Choroid plexus epithelial cell (primary cell): ENCODE measurements at regions not wholly inside any gene's neighbourhood (a gene's known extent, or its start where the extent isn't known, plus 50 kb on each side); places are given as distances from the start of the nearest gene placed in this dataset.
"Not testable (repeated sequence)": the region's sequence is repeated elsewhere in the genome, so short reads cannot be mapped to it uniquely, and the experiment has no call there.

Source experiments
- DNase-seq: peaks from one replicate; pipeline ENCODE4 v3.0.0-alpha.2; 2010; ENCODE audit warnings: low read depth
- H3K4me3 ChIP-seq: 2 replicates; pipeline ENCODE4 v1.5.1; 2011; ENCODE audit warnings: low read depth, mild to moderate bottlenecking, control low read depth, low read length, moderate library complexity
- TF ChIP-seq, protein P1 (sequence below): conservative IDR thresholded peaks from 2 replicates; pipeline ENCODE4 v1.5.1; 2011; ENCODE audit warnings: low read depth, mild to moderate bottlenecking, control low read depth, inconsistent platforms, low read length, moderate library complexity

DNA sequence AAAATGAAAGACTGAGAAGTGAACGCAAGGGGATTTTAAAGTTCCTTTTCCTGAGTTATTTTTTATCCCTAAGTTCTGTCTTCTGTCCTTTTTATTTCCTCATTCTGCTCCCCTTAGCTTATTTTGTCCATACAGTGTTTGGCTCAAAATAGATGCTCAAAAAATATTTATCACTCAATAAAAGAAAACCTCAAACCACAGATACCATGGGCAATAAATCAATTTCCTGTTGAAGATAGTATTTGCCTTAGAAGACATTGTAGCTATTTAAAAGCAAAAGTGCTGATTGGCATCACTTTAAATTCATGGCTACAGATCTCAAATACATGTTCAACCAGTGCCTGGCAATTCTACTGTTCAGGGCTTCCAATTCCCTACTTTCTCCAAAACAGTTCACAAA is 316.5 kb upstream of the ADAMTS9 start:
- no peak for DNase-seq
- TF ChIP-seq, protein P1, sequence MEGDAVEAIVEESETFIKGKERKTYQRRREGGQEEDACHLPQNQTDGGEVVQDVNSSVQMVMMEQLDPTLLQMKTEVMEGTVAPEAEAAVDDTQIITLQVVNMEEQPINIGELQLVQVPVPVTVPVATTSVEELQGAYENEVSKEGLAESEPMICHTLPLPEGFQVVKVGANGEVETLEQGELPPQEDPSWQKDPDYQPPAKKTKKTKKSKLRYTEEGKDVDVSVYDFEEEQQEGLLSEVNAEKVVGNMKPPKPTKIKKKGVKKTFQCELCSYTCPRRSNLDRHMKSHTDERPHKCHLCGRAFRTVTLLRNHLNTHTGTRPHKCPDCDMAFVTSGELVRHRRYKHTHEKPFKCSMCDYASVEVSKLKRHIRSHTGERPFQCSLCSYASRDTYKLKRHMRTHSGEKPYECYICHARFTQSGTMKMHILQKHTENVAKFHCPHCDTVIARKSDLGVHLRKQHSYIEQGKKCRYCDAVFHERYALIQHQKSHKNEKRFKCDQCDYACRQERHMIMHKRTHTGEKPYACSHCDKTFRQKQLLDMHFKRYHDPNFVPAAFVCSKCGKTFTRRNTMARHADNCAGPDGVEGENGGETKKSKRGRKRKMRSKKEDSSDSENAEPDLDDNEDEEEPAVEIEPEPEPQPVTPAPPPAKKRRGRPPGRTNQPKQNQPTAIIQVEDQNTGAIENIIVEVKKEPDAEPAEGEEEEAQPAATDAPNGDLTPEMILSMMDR, result no peak
- no peak overlapping the region for H3K4me3 ChIP-seq

DNA sequence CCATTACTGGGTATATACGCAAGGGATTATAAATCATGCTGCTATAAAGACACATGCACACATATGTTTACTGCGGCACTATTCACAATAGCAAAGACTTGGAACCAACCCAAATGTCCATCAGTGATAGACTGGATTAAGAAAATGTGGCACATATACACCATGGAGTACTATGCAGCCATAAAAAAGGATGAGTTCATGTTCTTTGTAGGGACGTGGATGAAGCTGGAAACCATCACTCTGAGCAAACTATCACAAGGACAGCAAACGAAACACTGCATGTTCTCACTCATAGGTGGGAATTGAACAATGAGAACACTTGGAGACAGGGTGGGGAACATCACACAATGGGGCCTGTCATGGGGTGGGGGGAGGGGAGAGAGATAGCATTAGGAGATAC is 313.3 kb upstream of the ADAMTS9 start:
- H3K4me3 ChIP-seq, DNase-seq: not testable (repeated sequence)

DNA sequence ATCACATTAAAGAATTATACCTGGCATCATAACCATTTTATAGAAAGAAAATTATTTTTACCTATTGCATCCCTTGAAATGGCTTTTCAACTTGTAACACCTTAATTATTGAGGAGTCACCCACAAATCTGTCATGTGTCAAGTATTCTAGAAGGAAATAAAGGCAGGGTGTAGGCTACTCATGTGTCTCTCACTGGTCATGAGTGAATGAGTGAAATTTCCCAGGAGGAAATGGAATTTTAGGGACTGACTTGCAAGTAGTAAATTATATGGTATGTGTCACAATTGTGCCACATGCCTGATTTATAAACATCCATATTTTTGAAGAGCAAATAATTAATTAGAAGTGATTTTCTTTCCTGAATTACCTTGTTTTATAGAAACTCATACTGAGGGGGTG is 310.5 kb upstream of the ADAMTS9 start:
- TF ChIP-seq, protein P1, result no peak
- H3K4me3 ChIP-seq, result no peak overlapping the region

DNA sequence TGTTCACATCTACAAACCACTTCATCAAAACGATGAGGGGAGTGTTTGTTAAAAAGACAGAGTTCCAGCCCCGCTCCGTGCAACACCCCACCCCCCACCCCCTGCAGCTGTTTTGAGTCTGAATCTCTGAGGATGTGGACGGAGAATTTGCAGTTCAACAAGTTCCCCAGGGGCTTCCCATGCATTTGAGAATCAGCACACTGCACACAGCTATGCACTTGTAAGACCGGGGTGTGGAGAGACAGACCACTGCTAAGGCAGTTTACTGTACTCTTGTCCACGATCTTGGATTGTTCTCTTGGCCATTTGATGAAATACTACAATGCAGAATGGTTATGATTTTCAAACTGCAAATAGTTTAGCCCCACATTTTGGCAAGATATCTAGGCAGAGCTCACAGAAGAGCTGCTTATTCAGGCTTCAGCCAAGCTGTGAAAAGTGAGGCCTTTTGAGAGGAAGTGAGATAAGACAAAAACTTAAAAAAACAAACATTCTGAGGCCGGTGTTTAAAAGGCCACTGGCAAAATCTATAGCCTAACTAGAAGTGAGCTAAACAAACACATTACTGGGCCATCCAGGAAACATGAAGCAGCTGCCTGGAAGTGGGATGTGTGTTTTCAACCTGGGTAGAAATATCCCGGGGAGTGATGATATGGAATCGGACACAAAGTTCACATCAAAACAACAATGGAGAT is 308.2 kb upstream of the ADAMTS9 start:
- TF ChIP-seq, protein P1, result no peak
- no peak overlapping the region for H3K4me3 ChIP-seq
- peak; percentile 84 for DNase-seq

More for the DNA sequence above, 310.5 kb upstream of the ADAMTS9 start:
- no peak for DNase-seq

DNA sequence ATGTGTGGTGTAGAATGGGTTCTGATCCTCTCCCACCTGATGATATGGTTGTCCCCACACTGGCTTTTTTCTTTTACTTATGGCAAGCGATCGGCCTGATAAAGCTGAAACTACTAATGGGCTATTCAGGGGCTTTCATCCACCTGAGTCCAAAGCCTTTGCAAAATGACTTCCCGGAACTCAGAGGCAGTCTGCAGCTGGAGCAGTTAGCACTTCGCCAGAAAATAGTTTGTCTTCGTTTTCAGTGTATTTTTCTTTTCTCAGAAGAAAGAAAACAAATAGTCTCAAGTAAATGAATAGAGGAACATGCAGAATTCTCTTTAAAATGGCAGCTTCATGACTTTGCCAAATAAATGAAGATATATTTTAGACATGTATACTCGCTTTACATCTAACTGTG is 306.0 kb upstream of the ADAMTS9 start:
- H3K4me3 ChIP-seq, result no peak overlapping the region
- DNase-seq, result no peak
- TF ChIP-seq, protein P1, result no peak

DNA sequence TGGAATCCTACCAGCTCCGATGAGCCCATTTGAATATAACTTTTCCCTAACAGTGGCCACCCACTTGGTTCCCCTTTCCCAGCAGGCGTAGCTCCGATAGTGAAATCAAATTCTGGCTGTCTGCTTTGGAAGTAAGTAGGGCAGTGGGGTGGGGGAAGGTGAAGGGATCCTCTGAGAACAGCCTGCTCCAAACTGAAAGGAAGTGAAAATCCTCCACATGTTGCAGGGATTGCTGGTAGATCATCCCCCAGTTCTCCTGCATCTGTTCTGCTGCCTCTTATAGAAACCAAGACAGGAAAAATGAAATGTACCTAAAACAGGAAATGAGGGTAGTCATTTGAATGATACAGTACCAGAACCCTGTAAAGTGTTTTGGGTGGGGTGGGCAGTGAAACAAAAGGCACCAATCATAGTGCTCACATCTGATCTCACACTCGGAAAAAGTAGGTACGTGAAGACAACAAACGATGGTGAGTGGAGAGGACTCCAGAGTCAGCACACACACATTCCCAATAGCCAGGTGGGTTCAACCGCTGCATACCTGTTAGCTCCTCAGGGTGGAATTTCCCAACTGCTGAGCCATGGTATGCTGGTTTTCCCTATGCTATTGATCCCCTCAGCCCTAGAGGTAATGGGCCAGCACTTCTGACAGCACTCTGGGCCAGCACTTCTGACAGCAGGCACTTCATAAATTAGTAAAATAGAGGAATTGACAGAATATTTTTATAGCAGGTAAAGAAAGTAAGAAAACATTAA is 304.9 kb upstream of the ADAMTS9 start:
- TF ChIP-seq, protein P1, result no peak
- H3K4me3 ChIP-seq, result no peak overlapping the region
- no peak for DNase-seq

DNA sequence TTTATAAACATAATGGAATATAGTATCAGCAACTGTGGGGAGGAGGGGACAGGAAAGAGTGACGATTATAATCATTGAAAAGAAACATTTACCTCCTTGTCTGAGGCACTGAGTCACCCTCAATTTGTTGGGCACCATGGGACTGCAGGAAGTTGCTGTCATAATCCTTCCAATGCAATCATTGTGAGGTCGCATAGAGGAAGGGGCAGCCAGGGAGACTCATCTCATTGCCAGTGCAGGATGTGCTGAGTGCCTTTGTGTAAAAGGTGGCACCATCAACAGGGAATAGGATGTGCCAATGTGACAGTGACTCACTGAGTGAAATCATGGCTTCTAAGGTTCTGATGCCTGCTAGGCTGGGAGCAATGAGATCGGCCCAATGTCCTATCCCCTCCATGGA is 300.4 kb upstream of the ADAMTS9 start:
- no peak overlapping the region for H3K4me3 ChIP-seq
- TF ChIP-seq, protein P1, result no peak
- DNase-seq, result no peak
